Eye (tissue), 1 donor: ENCODE measurements at regions not wholly inside any gene's neighbourhood (a gene's known extent, or its start where the extent isn't known, plus 50 kb on each side); places are given as distances from the start of the nearest gene placed in this dataset.
"Not testable (repeated sequence)": the region's sequence is repeated elsewhere in the genome, so short reads cannot be mapped to it uniquely, and the experiment has no call there.

Source experiments
- DNase-seq: peaks from one replicate; pipeline ENCODE4 v3.0.0-alpha.2; 2015

- no peak for DNase-seq
Observed at GRCh38 chr3:87706176-87706575, 352.6 kb downstream of the CGGBP1 start.

DNA sequence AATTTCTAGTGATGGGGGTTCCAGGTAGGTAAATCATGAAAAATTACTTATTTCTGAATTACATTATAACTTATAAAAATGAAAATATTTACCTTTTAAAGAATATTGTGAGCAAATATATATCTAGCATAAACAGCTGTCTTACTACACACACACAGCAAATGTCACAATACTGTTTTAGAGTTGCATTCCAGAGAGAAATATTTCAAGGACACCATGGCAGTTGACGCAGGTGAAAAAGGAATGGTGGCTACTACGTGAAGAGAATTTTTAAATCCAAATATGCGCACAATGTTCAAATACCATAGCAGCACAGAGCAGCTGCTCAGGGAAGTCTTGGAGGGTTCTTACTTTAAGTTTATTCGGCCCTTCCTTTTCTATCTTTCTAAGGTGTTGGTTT lies 356.2 kb downstream of the CGGBP1 start:
- DNase-seq = no peak

DNA sequence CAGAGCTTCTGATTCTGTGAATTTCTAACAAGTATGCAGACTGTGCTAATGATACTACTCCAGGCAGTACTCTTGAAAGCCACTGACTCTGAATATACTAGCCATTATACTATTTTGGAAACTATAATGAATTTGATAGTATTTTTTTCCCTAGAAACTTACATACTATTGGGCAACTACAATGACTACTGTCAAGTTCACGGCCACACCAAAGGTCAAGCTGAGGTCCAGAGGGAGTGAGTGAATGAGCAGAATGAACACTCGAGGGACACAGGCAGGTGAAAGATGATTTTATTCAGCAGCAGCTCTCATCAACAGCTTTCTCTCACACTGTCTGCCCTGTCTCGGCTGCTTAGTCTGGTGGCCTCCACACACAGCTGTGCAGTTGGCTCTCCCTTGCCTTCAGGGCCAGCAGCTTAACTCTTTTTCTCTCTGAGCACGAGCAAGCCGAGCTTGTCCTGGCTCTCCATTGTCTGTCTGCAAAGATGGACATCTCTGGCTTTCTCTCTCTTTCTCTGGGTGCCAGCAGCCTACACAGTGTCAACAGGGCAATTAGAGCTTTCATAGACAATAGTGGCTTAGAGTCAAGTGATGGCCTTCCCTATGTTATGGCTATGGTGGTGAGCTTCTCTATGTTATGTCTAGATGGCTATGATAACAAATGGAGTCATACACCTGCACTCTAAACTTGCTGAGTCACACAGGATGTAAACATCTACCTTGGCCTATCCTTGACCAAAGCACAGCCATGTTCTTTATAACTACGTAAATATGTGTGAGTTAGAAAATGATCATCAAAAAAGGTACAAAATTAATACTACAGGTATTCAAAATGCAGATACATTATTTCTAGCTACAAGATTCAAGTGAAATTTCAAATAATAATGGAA lies 362.4 kb downstream of the CGGBP1 start:
- no peak for DNase-seq

DNA sequence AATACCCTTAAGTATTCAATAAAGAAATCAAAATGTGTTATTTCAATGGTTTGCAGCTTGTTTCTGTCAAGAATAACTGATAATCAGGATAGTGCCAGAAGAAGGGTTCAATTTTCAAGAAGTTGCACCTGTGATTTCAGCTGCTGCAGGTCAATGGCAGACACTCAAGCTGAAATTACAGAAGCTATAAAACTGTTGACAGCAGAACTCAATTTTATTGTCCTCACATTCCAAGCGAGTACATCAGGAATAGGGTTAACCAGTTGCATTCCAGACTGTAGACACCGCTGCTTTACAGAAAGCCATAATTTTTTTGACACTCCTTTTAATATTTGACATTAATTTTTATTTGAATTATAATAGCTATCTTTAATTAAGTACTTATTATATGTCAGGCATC lies 364.1 kb downstream of the CGGBP1 start:
- DNase-seq = no peak

DNA sequence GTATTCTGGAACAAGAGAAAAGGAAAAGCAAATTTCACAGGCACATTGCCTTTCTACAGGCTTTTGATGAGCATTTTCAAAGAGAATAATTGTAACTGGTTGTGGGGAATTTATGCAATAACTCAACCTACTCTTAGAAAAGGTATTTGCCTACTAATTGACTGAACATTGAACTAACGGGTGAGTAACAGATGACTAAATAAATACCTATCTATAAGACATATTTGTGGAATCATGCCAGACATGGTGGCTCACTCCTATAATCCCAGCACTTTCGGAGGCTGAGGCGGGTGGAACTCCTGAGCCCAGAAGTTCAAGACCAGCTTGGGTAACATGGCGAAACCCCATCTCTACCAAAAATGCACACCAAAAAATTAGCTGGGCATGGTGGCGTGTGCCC lies 367.7 kb downstream of the CGGBP1 start:
- no peak for DNase-seq

GRCh38 chr3:87678984-87679660 lies 379.7 kb downstream of the CGGBP1 start:
- DNase-seq = not testable (repeated sequence)

- DNase-seq = no peak
Observed at GRCh38 chr3:87674397-87675161, 384.2 kb downstream of the CGGBP1 start.

DNA sequence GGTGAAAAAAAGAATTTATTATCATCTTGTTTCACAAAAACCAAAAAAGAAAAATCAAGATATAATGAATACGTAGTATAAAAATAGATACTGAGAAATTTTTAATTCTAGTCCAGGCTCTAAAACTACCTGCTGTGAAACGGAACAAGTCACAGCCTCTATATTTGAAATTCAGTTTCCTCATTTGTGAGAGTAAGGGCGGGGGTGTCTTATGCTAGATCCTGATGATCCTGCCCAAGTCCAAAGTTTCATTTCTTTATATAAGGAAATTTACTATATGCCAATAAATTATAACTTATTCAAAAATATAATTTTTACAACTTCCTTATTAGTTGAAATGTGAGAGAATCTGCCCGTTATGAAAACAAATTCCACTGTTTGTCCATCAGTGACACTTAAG lies 385.7 kb downstream of the CGGBP1 start:
- DNase-seq = no peak

GRCh38 chr3:87654184-87654583 lies 377.8 kb upstream of the POU1F1 start:
- no peak for DNase-seq

- not testable (repeated sequence) for DNase-seq
Observed at GRCh38 chr3:87653138-87653537, 376.8 kb upstream of the POU1F1 start.

DNA sequence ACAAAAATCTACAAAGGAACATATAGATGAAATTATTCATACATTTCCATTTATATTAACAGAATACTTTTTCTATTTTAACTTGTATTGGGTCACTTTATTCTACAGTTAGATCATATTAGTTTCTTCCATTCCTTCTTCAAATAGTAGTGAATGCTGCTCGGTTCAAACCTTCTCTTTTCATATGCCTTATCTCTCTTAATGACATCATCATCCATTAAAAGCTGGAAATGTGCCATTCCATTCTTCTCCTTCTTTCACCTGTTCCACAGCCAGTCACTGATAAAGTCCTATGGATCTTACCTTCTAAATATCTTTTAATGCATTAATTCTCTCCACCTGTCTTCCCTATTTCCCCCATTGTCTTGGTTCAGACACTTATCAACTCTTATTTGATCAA lies 358.0 kb upstream of the POU1F1 start:
- DNase-seq = no peak

GRCh38 chr3:87627316-87627715 lies 350.9 kb upstream of the POU1F1 start:
- DNase-seq = no peak

- DNase-seq = no peak
Observed at GRCh38 chr3:87626546-87626945, 350.2 kb upstream of the POU1F1 start.

DNA sequence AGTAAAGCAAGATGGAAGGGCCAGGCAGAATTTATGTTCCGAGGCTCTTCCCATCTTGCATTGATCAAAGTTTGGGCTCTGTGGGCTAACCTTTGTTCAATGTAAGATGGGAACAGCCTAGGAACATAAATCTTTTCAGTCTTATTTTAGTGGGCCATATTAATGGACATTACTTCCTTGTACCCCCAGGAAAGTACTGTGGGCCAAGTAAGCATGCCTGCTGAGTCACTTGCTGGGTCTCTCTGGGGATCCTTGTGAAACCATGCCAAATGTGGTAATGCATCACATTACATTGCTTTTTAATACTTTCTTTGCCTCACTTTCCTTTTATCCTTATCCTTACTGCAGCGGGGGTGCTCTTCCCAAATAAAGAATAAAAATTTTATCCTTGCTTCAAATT lies 349.5 kb upstream of the POU1F1 start:
- DNase-seq = no peak

- DNase-seq = no peak
Observed at GRCh38 chr3:87624860-87625259, 348.5 kb upstream of the POU1F1 start.

DNA sequence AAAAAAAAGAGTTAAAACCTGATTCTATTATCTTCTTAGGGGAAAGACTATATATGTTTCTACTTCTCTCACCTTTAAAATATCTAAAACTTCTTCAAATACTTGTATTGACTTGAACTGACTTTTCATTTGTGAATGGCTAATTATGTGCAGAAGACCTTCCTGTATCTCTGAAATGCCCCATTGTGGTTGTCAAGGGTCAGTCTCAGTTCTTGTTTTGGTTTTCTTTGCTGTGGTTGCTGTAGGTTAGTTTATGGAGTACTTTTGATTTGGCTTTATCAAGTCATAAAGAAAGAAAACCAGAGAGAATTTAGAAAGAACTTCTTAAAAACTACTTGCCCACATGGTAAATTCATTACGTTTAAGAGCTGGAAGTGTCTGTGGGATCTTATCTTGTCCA lies 345.3 kb upstream of the POU1F1 start:
- no peak for DNase-seq

DNA sequence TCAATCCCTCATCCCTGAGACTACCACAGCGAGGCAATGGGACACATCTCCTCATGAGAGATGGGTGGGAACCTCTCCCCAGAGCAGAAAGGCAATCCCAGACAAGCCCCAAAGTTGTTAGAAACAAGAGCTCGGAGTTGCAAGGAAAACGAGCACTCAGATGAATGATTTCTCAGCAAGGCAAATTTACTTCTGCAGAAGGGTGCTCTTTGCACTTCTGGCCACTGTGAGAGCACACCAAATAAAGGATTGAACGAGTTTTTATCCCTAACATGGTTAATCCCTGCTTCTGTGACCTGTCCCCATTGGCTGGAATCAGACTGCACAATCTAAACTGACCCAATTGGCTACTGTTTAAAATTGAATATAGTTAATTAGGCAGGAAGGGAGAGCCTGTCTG lies 339.1 kb upstream of the POU1F1 start:
- no peak for DNase-seq

- no peak for DNase-seq
Observed at GRCh38 chr3:87614998-87615397, 338.6 kb upstream of the POU1F1 start.

DNA sequence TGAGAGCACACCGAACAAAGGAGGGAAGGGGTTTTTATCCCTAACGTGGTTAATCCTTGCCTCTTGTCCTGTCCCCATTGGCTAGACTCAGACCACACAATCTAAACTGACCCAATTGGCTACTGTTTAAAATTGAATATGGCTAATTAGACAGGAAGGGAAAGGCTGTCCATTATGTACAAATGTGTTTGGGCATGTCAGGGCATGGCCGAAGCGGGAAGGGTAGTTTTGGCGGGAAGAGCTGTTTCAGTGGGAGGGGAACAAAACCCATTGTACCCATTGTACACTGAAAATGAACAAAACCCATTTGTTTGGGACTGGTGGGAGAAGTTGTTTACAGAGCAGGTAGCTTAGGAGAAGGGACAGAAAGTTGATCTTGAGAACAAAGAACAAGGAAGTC lies 330.9 kb upstream of the POU1F1 start:
- no peak for DNase-seq

- DNase-seq = no peak
Observed at GRCh38 chr3:87595798-87596197, 319.4 kb upstream of the POU1F1 start.

DNA sequence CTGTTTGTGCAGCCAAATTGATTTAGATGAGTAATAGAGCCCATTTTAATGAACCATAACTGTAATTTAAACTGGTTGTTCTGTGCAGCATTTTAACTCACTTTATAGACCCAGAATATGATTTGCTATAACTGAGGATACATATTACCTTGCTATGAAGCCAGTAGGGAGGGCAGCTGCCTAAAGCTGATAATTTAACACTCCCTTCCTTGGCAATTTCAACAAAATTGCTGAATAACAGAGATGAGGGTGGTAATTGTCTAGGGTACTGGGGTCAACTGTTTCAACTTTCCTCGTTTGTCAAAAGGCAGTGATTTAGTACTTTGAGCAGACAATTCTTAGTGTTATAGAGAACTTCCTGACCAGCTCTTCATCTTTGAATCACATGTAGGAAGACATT lies 304.9 kb upstream of the POU1F1 start:
- no peak for DNase-seq

- no peak for DNase-seq
Observed at GRCh38 chr3:87576752-87577151, 300.4 kb upstream of the POU1F1 start.

DNA sequence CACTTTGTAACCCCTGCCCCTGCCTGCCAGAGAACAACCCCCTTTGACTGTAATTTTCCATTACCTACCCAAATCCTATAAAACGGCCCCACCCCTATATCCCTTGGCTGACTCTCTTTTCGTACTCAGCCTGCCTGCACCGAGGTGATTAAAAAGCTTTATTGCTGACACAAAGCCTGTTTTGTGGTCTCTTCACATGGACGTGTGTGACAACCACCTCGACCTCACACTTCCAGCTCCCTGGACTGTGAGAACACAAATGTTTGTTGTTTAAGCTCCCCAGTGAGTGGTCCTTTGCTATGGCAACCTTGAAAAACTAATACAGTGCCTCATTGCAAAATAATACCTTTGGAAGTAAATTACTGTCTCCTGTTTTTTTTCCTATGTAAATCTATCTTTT lies 299.2 kb upstream of the POU1F1 start:
- DNase-seq = no peak

GRCh38 chr3:87568331-87568730 lies 291.9 kb upstream of the POU1F1 start:
- DNase-seq = no peak
